ENCODE measurements at regions not wholly inside any gene's neighbourhood (a gene's known extent, or its start where the extent isn't known, plus 50 kb on each side); places are given as distances from the start of the nearest gene placed in this dataset.
"Not testable (repeated sequence)": the region's sequence is repeated elsewhere in the genome, so short reads cannot be mapped to it uniquely, and the experiment has no call there.

- no peak for DNase-seq
These were observed 174.4 kb upstream of the ATP6AP2 start for GRCh38 chrX:40406330-40406859.

- no peak for DNase-seq
These were observed 175.4 kb upstream of the ATP6AP2 start for GRCh38 chrX:40405399-40405798.

- DNase-seq, result no peak
These were observed 177.0 kb upstream of the ATP6AP2 start for GRCh38 chrX:40403757-40404156.

- DNase-seq, result peak; percentile 8
These were observed 177.8 kb upstream of the ATP6AP2 start for GRCh38 chrX:40402831-40403533.

GRCh38 chrX:40395102-40395501, 185.7 kb upstream of the ATP6AP2 start:
- DNase-seq, result no peak

GRCh38 chrX:40394302-40394701, 186.5 kb upstream of the ATP6AP2 start:
- no peak for DNase-seq

- no peak for DNase-seq
These were observed 188.2 kb upstream of the ATP6AP2 start for GRCh38 chrX:40392599-40392998.

GRCh38 chrX:40391662-40392061, 189.1 kb upstream of the ATP6AP2 start:
- no peak for DNase-seq

- no peak for DNase-seq
These were observed 191.2 kb upstream of the ATP6AP2 start for GRCh38 chrX:40389555-40389954.

GRCh38 chrX:40388441-40388840, 192.3 kb upstream of the ATP6AP2 start:
- DNase-seq, result no peak

GRCh38 chrX:40387869-40388268, 192.9 kb upstream of the ATP6AP2 start:
- not testable (repeated sequence) for DNase-seq

- not testable (repeated sequence) for DNase-seq
These were observed 193.5 kb upstream of the ATP6AP2 start for GRCh38 chrX:40387311-40387710.

- no peak for DNase-seq
These were observed 195.1 kb upstream of the ATP6AP2 start for GRCh38 chrX:40385682-40386081.

GRCh38 chrX:40385256-40385655, 195.5 kb upstream of the ATP6AP2 start:
- no peak for DNase-seq

GRCh38 chrX:40383969-40384368, 196.8 kb upstream of the ATP6AP2 start:
- DNase-seq, result no peak

- DNase-seq, result no peak
These were observed 197.4 kb upstream of the ATP6AP2 start for GRCh38 chrX:40383360-40383759.

GRCh38 chrX:40380655-40381488, 199.9 kb upstream of the ATP6AP2 start:
- DNase-seq, result no peak

- no peak for DNase-seq
These were observed 203.1 kb upstream of the ATP6AP2 start for GRCh38 chrX:40377684-40378083.

GRCh38 chrX:40374486-40374885, 206.3 kb upstream of the ATP6AP2 start:
- DNase-seq, result no peak

GRCh38 chrX:40373641-40374040, 207.1 kb upstream of the ATP6AP2 start:
- no peak for DNase-seq

GRCh38 chrX:40373025-40373424, 207.7 kb upstream of the ATP6AP2 start:
- no peak for DNase-seq

GRCh38 chrX:40371376-40371775, 209.4 kb upstream of the ATP6AP2 start:
- DNase-seq, result no peak

- DNase-seq, result no peak
These were observed 212.1 kb upstream of the ATP6AP2 start for GRCh38 chrX:40368611-40369061.

- no peak for DNase-seq
These were observed 214.1 kb upstream of the ATP6AP2 start for GRCh38 chrX:40366661-40367060.
